ENCODE measurements at regions not wholly inside any gene's neighbourhood (a gene's known extent, or its start where the extent isn't known, plus 50 kb on each side); places are given as distances from the start of the nearest gene placed in this dataset.

GRCh38 chr3:62926494-62926893 is 51.3 kb upstream of the CADPS start:
- no peaks in the 10 kb centered on the region for H3K36me3 ChIP-seq
- intact Hi-C loops (cut with DNase I; ENCODE audit: low total_unique reads) = no loop called here
- no peak overlapping the region for H3K4me3 ChIP-seq
- no peak for DNase-seq
- H3K27ac ChIP-seq = no peak overlapping the region
- TF ChIP-seq CTCF (IDR thresholded peaks at IDR 0.05) = no peak
- no peaks in the 10 kb centered on the region for H3K27me3 ChIP-seq
- no peaks in the 10 kb centered on the region for H3K9me3 ChIP-seq
- H3K4me1 ChIP-seq = no peaks in the 10 kb centered on the region

- DNase-seq = no peak
- no peak for TF ChIP-seq CTCF (IDR thresholded peaks at IDR 0.05)
- Histone ChIP-seq H3K9me3 (no peaks in the 10 kb centered on the region), H3K4me1 (no peaks in the 10 kb centered on the region), H3K27me3 (no peaks in the 10 kb centered on the region), H3K36me3 (no peaks in the 10 kb centered on the region), H3K4me3 (no peak overlapping the region), H3K27ac (no peak overlapping the region)
- intact Hi-C loops (cut with DNase I; ENCODE audit: low total_unique reads) = no loop called here
Observed at GRCh38 chr3:62928256-62928655, 53.0 kb upstream of the CADPS start.

- Histone ChIP-seq H3K4me3 (no peak overlapping the region), H3K9me3 (no peaks in the 10 kb centered on the region), H3K27ac (no peak overlapping the region), H3K4me1 (no peaks in the 10 kb centered on the region), H3K27me3 (no peaks in the 10 kb centered on the region), H3K36me3 (no peaks in the 10 kb centered on the region)
- DNase-seq = no peak
- no peak for TF ChIP-seq CTCF (IDR thresholded peaks at IDR 0.05)
- intact Hi-C loops (cut with DNase I; ENCODE audit: low total_unique reads) = no loop called here
Observed at GRCh38 chr3:62929771-62930170, 54.6 kb upstream of the CADPS start.

GRCh38 chr3:62935793-62936192 is 60.6 kb upstream of the CADPS start:
- intact Hi-C loops (cut with DNase I; ENCODE audit: low total_unique reads) = no loop called here
- Histone ChIP-seq H3K27me3 (no peaks in the 10 kb centered on the region), H3K36me3 (no peaks in the 10 kb centered on the region), H3K4me3 (no peak overlapping the region), H3K27ac (no peak overlapping the region), H3K9me3 (no peaks in the 10 kb centered on the region), H3K4me1 (no peaks in the 10 kb centered on the region)
- TF ChIP-seq CTCF (IDR thresholded peaks at IDR 0.05) = no peak
- no peak for DNase-seq

- no peak overlapping the region for H3K27ac ChIP-seq
Observed at GRCh38 chr3:62936626-62937254, 61.5 kb upstream of the CADPS start.

More at GRCh38 chr3:62936626-62937254, 61.5 kb upstream of the CADPS start:
- Histone ChIP-seq H3K36me3 (no peaks in the 10 kb centered on the region), H3K4me3 (no peak overlapping the region), H3K27me3 (no peaks in the 10 kb centered on the region), H3K4me1 (no peaks in the 10 kb centered on the region), H3K9me3 (no peaks in the 10 kb centered on the region)
- TF ChIP-seq CTCF (IDR thresholded peaks at IDR 0.05) = no peak
- intact Hi-C loops (cut with DNase I; ENCODE audit: low total_unique reads) = no loop called here
- DNase-seq = no peak
